B cell (primary cell): ENCODE measurements at regions not wholly inside any gene's neighbourhood (a gene's known extent, or its start where the extent isn't known, plus 50 kb on each side); places are given as distances from the start of the nearest gene placed in this dataset.
"Not testable (repeated sequence)": the region's sequence is repeated elsewhere in the genome, so short reads cannot be mapped to it uniquely, and the experiment has no call there.

ENCODE experiments used
- ATAC-seq: fragments of 200-7000 bp; cut with Tn5 transposase; one replicate; pipeline ENCODE4 v1.10.0; 2021; ENCODE audit warnings: low read depth, mild to moderate bottlenecking, moderate number of reproducible peaks, moderate library complexity
- CTCF ChIA-PET: fragments of 350-600 bp; sonication (Branson Sonifier 250); formaldehyde crosslinking; loops from one replicate; lab custom pipeline; 2021; ENCODE audit warnings: antibody characterized with exemption, inconsistent platforms; lab: Charles Lee
- POLR2A ChIA-PET: fragments of 350-600 bp; sonication (Branson Sonifier 250); formaldehyde crosslinking; loops from one replicate; lab custom pipeline; 2021; ENCODE audit warnings: antibody characterized with exemption; lab: Charles Lee
- DNase-seq: peaks from one replicate; pipeline ENCODE4 v3.0.0; 2013
- H2AFZ ChIP-seq: 2 replicates; pipeline ENCODE4 v1.6.1; 2012; ENCODE audit warnings: mild to moderate bottlenecking, low read depth, low read length; ENCODE audit not compliant: insufficient read depth, poor library complexity, severe bottlenecking
- H3K27ac ChIP-seq, 2 donors: 1 replicate in 1 of 2; 2 replicates in 1 of 2; pipeline ENCODE4 v1.5.1; 2012 to 2013; ENCODE audit warnings: low read length in 2 of 2, mild to moderate bottlenecking in 2 of 2, moderate library complexity in 1 of 2
- H3K27me3 ChIP-seq, 4 experiments: fragments of 200-600 bp in 1 of 4; sonication (generic) in 1 of 4; replicated peaks in 1 of 4; 1 replicate in 2 of 4; 2 replicates in 2 of 4; pipeline versions ENCODE4 v1.6.1 to v1.7.0; 2013 to 2016; ENCODE audit warnings: low read length in 3 of 4, mild to moderate bottlenecking in 2 of 4, mixed read lengths in 1 of 4, moderate library complexity in 1 of 4; ENCODE audit not compliant: insufficient read depth in 4 of 4, control insufficient read depth in 3 of 4; ENCODE audit errors: control extremely low read depth in 1 of 4
- H3K36me3 ChIP-seq, 2 experiments: replicated peaks in 1 of 2; 1 replicate in 1 of 2; 2 replicates in 1 of 2; pipeline versions ENCODE4 v1.6.1 to v1.7.1; 2013; ENCODE audit warnings: low read length in 1 of 2; ENCODE audit not compliant: insufficient read depth in 2 of 2, control insufficient read depth in 1 of 2; ENCODE audit errors: control extremely low read depth in 1 of 2, extremely low read depth in 1 of 2
- H3K4me1 ChIP-seq, 2 donors: fragments of 200-600 bp in 1 of 2; sonication (generic) in 1 of 2; 1 replicate in 1 of 2; 2 replicates in 1 of 2; pipeline versions ENCODE4 v1.5.1 to v1.6.1; 2013 to 2017; ENCODE audit warnings: low read length in 2 of 2; ENCODE audit not compliant: control insufficient read depth in 2 of 2, insufficient read depth in 2 of 2
- H3K4me2 ChIP-seq: replicated peaks from 2 replicates; pipeline ENCODE3; 2012; ENCODE audit warnings: mild to moderate bottlenecking, low read depth, low read length; ENCODE audit not compliant: poor library complexity, severe bottlenecking
- H3K4me3 ChIP-seq, 5 experiments: fragments of 200-600 bp in 1 of 5; sonication (generic) in 1 of 5; 1 replicate in 3 of 5; 2 replicates in 2 of 5; pipeline versions ENCODE4 v1.5.1 to v1.7.0; 2011 to 2016; ENCODE audit warnings: low read length in 4 of 5, mild to moderate bottlenecking in 4 of 5, low read depth in 2 of 5, control low read depth in 1 of 5, moderate library complexity in 1 of 5; ENCODE audit not compliant: insufficient read depth in 1 of 5; ENCODE audit errors: control extremely low read depth in 1 of 5, extremely low read depth in 1 of 5
- H3K79me2 ChIP-seq: fragments of 200-600 bp; sonication (generic); one replicate; pipeline ENCODE4 v1.6.0; 2016; ENCODE audit warnings: low read length; ENCODE audit not compliant: control insufficient read depth, insufficient read depth
- H3K9ac ChIP-seq: fragments of 200-600 bp; sonication (generic); 2 replicates; pipeline ENCODE4 v1.6.1; 2017; ENCODE audit warnings: mild to moderate bottlenecking, low read length, moderate library complexity
- H3K9me3 ChIP-seq, 3 donors: one replicate each; pipeline versions ENCODE4 v1.6.1 to v1.7.1; 2013; ENCODE audit warnings: low read length in 2 of 3; ENCODE audit not compliant: control insufficient read depth in 2 of 3, insufficient read depth in 1 of 3; ENCODE audit errors: control extremely low read depth in 1 of 3
- H4K20me1 ChIP-seq: 2 replicates; pipeline ENCODE4 v1.6.0; 2012; ENCODE audit warnings: mild to moderate bottlenecking, low read length; ENCODE audit not compliant: insufficient read depth, control insufficient read depth, poor library complexity, severe bottlenecking
- H3K27ac Mint-ChIP-seq: one replicate; pipeline ENCODE4 v1.8.0; 2021; ENCODE audit warnings: mixed read lengths
- H3K27me3 Mint-ChIP-seq: one replicate; pipeline ENCODE4 v1.8.0; 2021; ENCODE audit warnings: mixed read lengths
- H3K4me1 Mint-ChIP-seq: one replicate; pipeline ENCODE4 v1.8.0; 2021; ENCODE audit warnings: mixed read lengths
- H3K4me3 Mint-ChIP-seq: one replicate; pipeline ENCODE4 v1.8.0; 2021; ENCODE audit warnings: mixed read lengths
- H3K9me3 Mint-ChIP-seq: one replicate; pipeline ENCODE4 v1.8.0; 2022; ENCODE audit warnings: mixed read lengths; ENCODE audit not compliant: insufficient read depth
- WGBS: methylation state at CpG from one replicate; pipeline ENCODE4 v1.1.5; 2013; ENCODE audit warnings: missing lambda C conversion rate; ENCODE audit not compliant: insufficient coverage; 5-methylcytosine and 5-hydroxymethylcytosine counted together
- intact Hi-C: fragments of 100-400 bp; cut with micrococcal nuclease; formaldehyde crosslinking; loops from one replicate; pipeline ENCODE4 v1.10.0; 2022

GRCh38 chr11:3450822-3451221, 71.9 kb upstream of the ZNF195 start:
- H3K27ac Mint-ChIP-seq, H3K4me3 ChIP-seq, H3K4me1 Mint-ChIP-seq, POLR2A ChIA-PET, H3K27ac ChIP-seq, H3K4me3 Mint-ChIP-seq, H2AFZ ChIP-seq, ATAC-seq, H3K9me3 Mint-ChIP-seq, H3K4me1 ChIP-seq, H3K4me2 ChIP-seq, H3K36me3 ChIP-seq, H4K20me1 ChIP-seq, intact Hi-C loops, CTCF ChIA-PET, DNase-seq, H3K27me3 ChIP-seq, H3K79me2 ChIP-seq, H3K9me3 ChIP-seq, H3K9ac ChIP-seq: not testable (repeated sequence)
- no CpG with 5 or more reads among the region's 1 CpG for WGBS
- H3K27me3 Mint-ChIP-seq: peaks cover 23% of the 10 kb centered on the region

- H3K9me3 Mint-ChIP-seq, H3K36me3 ChIP-seq, H2AFZ ChIP-seq, H3K4me1 Mint-ChIP-seq, H3K4me2 ChIP-seq, H3K9me3 ChIP-seq, ATAC-seq, H3K4me1 ChIP-seq, POLR2A ChIA-PET, H3K27me3 ChIP-seq, H4K20me1 ChIP-seq, H3K79me2 ChIP-seq, H3K4me3 Mint-ChIP-seq, DNase-seq, CTCF ChIA-PET, H3K27ac Mint-ChIP-seq, H3K9ac ChIP-seq, intact Hi-C loops, H3K27ac ChIP-seq, H3K4me3 ChIP-seq: not testable (repeated sequence)
- WGBS: no CpG with 5 or more reads among the region's 3 CpGs
- peaks cover 22% of the 10 kb centered on the region for H3K27me3 Mint-ChIP-seq
Observed at GRCh38 chr11:3445535-3445934, 66.6 kb upstream of the ZNF195 start.

- DNase-seq, H3K9me3 Mint-ChIP-seq, H3K79me2 ChIP-seq, ATAC-seq, H3K4me1 ChIP-seq, POLR2A ChIA-PET, H3K4me1 Mint-ChIP-seq, H3K9ac ChIP-seq, H3K4me2 ChIP-seq, H3K27ac ChIP-seq, H3K27me3 ChIP-seq, H3K27ac Mint-ChIP-seq, H3K36me3 ChIP-seq, intact Hi-C loops, CTCF ChIA-PET, H3K4me3 Mint-ChIP-seq, H3K4me3 ChIP-seq, H4K20me1 ChIP-seq, H3K9me3 ChIP-seq, H2AFZ ChIP-seq: not testable (repeated sequence)
- H3K27me3 Mint-ChIP-seq: peaks cover 29% of the 10 kb centered on the region
- WGBS: 33% methylated on average over 1 of the region's 3 CpGs
Observed at GRCh38 chr11:3444420-3444744, 65.4 kb upstream of the ZNF195 start.

GRCh38 chr11:3443700-3444419, 64.9 kb upstream of the ZNF195 start:
- H3K4me2 ChIP-seq, CTCF ChIA-PET, H3K27ac Mint-ChIP-seq, H3K27me3 ChIP-seq, DNase-seq, intact Hi-C loops, H3K4me1 ChIP-seq, H3K4me3 Mint-ChIP-seq, H3K9ac ChIP-seq, H3K79me2 ChIP-seq, H3K4me3 ChIP-seq, ATAC-seq, H2AFZ ChIP-seq, H3K9me3 ChIP-seq, H3K9me3 Mint-ChIP-seq, H4K20me1 ChIP-seq, H3K36me3 ChIP-seq, H3K4me1 Mint-ChIP-seq, POLR2A ChIA-PET, H3K27ac ChIP-seq: not testable (repeated sequence)
- WGBS: 0% methylated on average over 8 of the region's 16 CpGs
- peaks cover 31% of the 10 kb centered on the region for H3K27me3 Mint-ChIP-seq
